MM.1S (cell line): ENCODE measurements at regions not wholly inside any gene's neighbourhood (a gene's known extent, or its start where the extent isn't known, plus 50 kb on each side); places are given as distances from the start of the nearest gene placed in this dataset.

ENCODE experiments used
- DNase-seq: peaks from one replicate; pipeline ENCODE4 v3.0.0-alpha.2; 2015
- H2AFZ ChIP-seq: fragments of 300-600 bp; sonication (generic); 2 replicates; pipeline ENCODE4 v1.6.0; 2016; ENCODE audit warnings: antibody characterized with exemption, low read length
- H3F3A ChIP-seq: fragments of 300-600 bp; sonication (generic); 2 replicates; pipeline ENCODE4 v1.6.1; 2016; ENCODE audit warnings: mild to moderate bottlenecking, antibody characterized with exemption, low read length, moderate library complexity, mixed read lengths; ENCODE audit not compliant: insufficient read depth
- H3K27ac ChIP-seq: fragments of 300-600 bp; sonication (generic); 2 replicates; pipeline ENCODE4 v1.5.1; 2016; ENCODE audit warnings: mild to moderate bottlenecking, low read length
- H3K27me3 ChIP-seq: fragments of 300-600 bp; sonication (generic); replicated peaks from 2 replicates; pipeline ENCODE4 v1.6.0; 2016; ENCODE audit warnings: low read length; ENCODE audit not compliant: insufficient read depth
- H3K36me3 ChIP-seq: fragments of 300-600 bp; sonication (generic); replicated peaks from 2 replicates; pipeline ENCODE4 v1.6.1; 2016; ENCODE audit warnings: mild to moderate bottlenecking, low read length, mixed read lengths; ENCODE audit not compliant: insufficient read depth
- H3K4me1 ChIP-seq: fragments of 300-600 bp; sonication (generic); 2 replicates; pipeline ENCODE4 v1.6.1; 2016; ENCODE audit warnings: low read length, mixed read lengths
- H3K4me2 ChIP-seq: fragments of 300-600 bp; sonication (generic); 2 replicates; pipeline ENCODE4 v1.6.0; 2016; ENCODE audit warnings: low read depth, low read length
- H3K4me3 ChIP-seq: fragments of 300-600 bp; sonication (generic); 2 replicates; pipeline ENCODE4 v1.5.1; 2016; ENCODE audit warnings: low read length, mixed read lengths
- H3K79me2 ChIP-seq: fragments of 300-600 bp; sonication (generic); 2 replicates; pipeline ENCODE4 v1.6.1; 2016; ENCODE audit warnings: mixed run types, low read length, mixed read lengths
- H3K9ac ChIP-seq: fragments of 300-600 bp; sonication (generic); 2 replicates; pipeline ENCODE4 v1.6.1; 2016; ENCODE audit warnings: low read length, mixed read lengths
- H3K9me2 ChIP-seq: fragments of 300-600 bp; sonication (generic); replicated peaks from 2 replicates; pipeline ENCODE4 v1.6.1; 2016; ENCODE audit warnings: mild to moderate bottlenecking, low read length, mixed read lengths; ENCODE audit not compliant: insufficient read depth
- H3K9me3 ChIP-seq: fragments of 300-600 bp; sonication (generic); replicated peaks from 2 replicates; pipeline ENCODE4 v1.6.1; 2016; ENCODE audit warnings: mild to moderate bottlenecking, low read length, mixed read lengths; ENCODE audit not compliant: insufficient read depth
- H4K20me1 ChIP-seq: fragments of 300-600 bp; sonication (generic); 2 replicates; pipeline ENCODE4 v1.6.1; 2016; ENCODE audit warnings: mild to moderate bottlenecking, low read length, moderate library complexity, mixed read lengths; ENCODE audit not compliant: insufficient read depth
- CTCF ChIP-seq: fragments of 300-600 bp; sonication (generic); IDR thresholded peaks from 2 replicates; pipeline ENCODE4 v1.5.1; 2016; ENCODE audit warnings: antibody characterized with exemption, low read length, mixed read lengths
- EZH2 ChIP-seq: fragments of 300-600 bp; sonication (generic); optimal IDR thresholded peaks from 2 replicates; pipeline ENCODE3; 2017; ENCODE audit warnings: low read depth, mild to moderate bottlenecking, antibody characterized with exemption, low read length, mixed read lengths
- EZH2phosphoT487 ChIP-seq: fragments of 300-600 bp; sonication (generic); IDR thresholded peaks from 2 replicates; pipeline ENCODE4 v1.6.1; 2018; ENCODE audit warnings: antibody characterized with exemption, low read length

- Histone ChIP-seq H3K4me3 (no peak overlapping the region), H2AFZ (no peak overlapping the region), H3F3A (no peaks in the 10 kb centered on the region), H4K20me1 (no peaks in the 10 kb centered on the region), H3K9me3 (no peaks in the 10 kb centered on the region), H3K27me3 (peaks cover 77% of the 10 kb centered on the region), H3K36me3 (no peaks in the 10 kb centered on the region), H3K4me2 (no peak overlapping the region), H3K4me1 (no peaks in the 10 kb centered on the region), H3K27ac (no peak overlapping the region), H3K9me2 (no peaks in the 10 kb centered on the region), H3K79me2 (no peaks in the 10 kb centered on the region), H3K9ac (no peak overlapping the region)
- no peak for DNase-seq
- no peak for TF ChIP-seq EZH2
- no peak for TF ChIP-seq EZH2phosphoT487
- peak; percentile 23; the same call in 1 of the 2 replicates for TF ChIP-seq CTCF
Measured at GRCh38 chr7:157467496-157468212, 130.8 kb downstream of the DNAJB6 start.

- Histone ChIP-seq H3K27ac (no peak overlapping the region), H3K9me3 (no peaks in the 10 kb centered on the region), H3K36me3 (no peaks in the 10 kb centered on the region), H3K27me3 (peaks cover 76% of the 10 kb centered on the region), H3K4me2 (no peak overlapping the region), H3K4me1 (no peaks in the 10 kb centered on the region), H3F3A (no peaks in the 10 kb centered on the region), H3K4me3 (no peak overlapping the region), H4K20me1 (no peaks in the 10 kb centered on the region), H2AFZ (no peak overlapping the region), H3K9me2 (no peaks in the 10 kb centered on the region), H3K79me2 (no peaks in the 10 kb centered on the region), H3K9ac (no peak overlapping the region)
- no peak for TF ChIP-seq EZH2phosphoT487
- no peak for TF ChIP-seq CTCF
- TF ChIP-seq EZH2: no peak
- no peak for DNase-seq
Measured at GRCh38 chr7:157468221-157469111, 131.7 kb downstream of the DNAJB6 start.

GRCh38 chr7:157469181-157470016 is 132.6 kb downstream of the DNAJB6 start:
- Histone ChIP-seq H3K79me2 (no peaks in the 10 kb centered on the region), H3K27me3 (peaks cover 80% of the 10 kb centered on the region), H4K20me1 (no peaks in the 10 kb centered on the region), H3K9ac (no peak overlapping the region), H2AFZ (no peak overlapping the region), H3K27ac (no peak overlapping the region), H3K9me2 (no peaks in the 10 kb centered on the region), H3K4me3 (no peak overlapping the region), H3F3A (no peaks in the 10 kb centered on the region), H3K4me2 (no peak overlapping the region), H3K4me1 (no peaks in the 10 kb centered on the region), H3K9me3 (no peaks in the 10 kb centered on the region), H3K36me3 (no peaks in the 10 kb centered on the region)
- TF ChIP-seq EZH2phosphoT487: no peak
- no peak for TF ChIP-seq EZH2
- TF ChIP-seq CTCF: no peak
- DNase-seq: no peak
